ENCODE measurements at regions not wholly inside any gene's neighbourhood (a gene's known extent, or its start where the extent isn't known, plus 50 kb on each side); places are given as distances from the start of the nearest gene placed in this dataset.
"Not testable (repeated sequence)": the region's sequence is repeated elsewhere in the genome, so short reads cannot be mapped to it uniquely, and the experiment has no call there.

DNA sequence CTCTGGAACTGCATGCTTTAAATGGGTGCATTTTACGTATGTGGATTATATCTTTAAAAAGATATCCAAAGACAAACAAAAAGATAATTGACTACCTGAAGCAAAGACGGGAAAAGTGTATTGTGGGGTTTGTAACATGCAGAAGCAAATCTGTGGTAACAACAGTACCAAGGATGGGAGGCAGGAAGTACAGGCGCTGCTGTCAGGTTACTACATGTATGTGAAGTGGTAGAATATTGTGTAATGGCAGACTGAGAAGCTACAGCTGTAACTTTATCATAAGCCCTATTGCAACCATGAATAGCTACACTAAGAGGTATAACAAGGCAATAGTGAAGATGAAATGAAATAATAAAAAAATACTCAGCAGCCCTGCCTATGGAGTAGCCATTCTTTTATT is 192.7 kb downstream of the NPIPB11 start:
- not testable (repeated sequence) for DNase-seq

DNA sequence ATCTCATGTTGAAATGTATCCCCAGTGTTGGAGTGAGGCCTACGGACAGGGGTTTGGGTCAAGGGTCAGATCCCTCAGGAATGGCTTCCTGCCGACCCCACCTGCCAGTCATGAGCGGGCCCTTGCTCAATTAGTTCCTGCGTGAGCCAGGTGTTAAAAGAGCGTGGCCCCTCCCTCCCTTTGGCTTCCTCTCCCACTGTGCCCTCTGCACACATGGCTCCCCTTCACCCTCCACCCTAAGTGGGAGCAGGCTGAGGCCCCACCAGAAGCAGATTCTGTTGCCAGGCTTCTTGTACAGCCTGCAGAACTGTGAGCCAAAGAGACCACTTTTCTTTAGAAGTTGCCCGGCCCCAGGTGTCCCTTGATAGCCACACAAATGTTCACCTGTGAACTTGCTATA is 193.3 kb downstream of the NPIPB11 start:
- DNase-seq, result not testable (repeated sequence)

DNA sequence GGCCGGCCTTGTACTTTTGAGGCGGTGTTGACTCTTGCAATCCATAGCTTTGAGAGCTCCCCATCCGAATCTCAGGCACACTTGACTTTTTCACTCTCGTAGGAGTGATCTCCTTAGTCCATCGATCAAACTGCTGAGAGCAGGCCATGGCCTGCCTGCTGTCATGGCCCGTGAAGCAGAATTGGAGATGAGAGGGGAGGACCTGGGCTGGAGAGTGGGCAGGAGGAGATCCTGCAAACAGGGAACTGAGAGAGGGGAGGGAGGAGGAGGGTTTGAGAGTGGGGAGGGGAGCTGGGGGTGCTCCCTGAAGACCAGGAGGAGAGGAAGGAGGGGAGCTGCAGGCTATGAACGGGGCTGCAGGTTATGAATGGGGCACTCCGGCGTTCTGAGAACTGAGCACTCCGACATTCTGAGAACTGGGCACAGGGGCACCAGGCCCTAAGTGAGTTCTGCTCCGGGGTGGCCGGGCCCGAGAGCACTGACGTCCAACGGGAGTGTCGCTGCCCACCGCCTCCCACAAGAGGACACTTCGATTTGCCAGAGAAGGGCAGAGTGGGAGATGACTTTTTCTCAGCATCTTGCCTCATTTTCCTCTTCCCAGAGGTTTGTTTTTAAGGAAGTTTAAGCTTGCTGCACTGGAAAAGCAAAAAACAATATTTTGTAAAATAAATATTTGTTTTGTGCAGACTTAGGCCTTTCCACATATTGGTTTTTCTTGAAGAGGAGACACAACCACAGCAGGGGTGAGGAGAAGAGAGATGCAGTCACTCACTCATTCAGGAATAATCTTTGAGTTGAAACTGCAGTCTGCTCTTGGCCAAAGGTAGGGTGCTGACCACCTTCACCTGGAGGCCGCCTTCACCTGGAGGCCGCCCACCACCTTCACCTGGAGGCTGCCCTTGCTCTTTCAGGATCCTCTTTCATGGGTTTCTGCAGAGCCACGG is 194.2 kb downstream of the NPIPB11 start:
- DNase-seq, result peak; percentile 17

DNA sequence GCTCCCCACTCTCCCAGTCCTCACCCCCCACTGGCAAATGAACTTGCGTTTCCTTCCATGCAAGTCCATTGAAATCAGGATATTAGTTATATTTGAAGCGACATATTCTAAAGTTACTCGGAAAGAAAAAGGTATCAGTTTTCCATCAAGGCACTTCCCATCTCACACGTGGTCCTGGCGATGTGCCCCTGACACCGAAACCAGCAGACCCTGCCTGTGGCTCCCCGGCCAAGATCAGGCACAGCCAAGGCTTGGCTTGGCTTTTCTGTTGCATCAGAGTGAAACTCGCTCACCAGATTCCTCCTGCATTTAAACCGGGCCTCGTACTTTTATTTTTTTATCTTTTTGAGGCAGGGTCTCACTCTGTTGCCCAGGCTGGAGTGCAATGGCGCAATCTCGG is 195.1 kb downstream of the NPIPB11 start:
- DNase-seq, result not testable (repeated sequence)

- not testable (repeated sequence) for DNase-seq
Measured at GRCh38 chr16:29210299-29211150, 196.0 kb downstream of the NPIPB11 start.

DNA sequence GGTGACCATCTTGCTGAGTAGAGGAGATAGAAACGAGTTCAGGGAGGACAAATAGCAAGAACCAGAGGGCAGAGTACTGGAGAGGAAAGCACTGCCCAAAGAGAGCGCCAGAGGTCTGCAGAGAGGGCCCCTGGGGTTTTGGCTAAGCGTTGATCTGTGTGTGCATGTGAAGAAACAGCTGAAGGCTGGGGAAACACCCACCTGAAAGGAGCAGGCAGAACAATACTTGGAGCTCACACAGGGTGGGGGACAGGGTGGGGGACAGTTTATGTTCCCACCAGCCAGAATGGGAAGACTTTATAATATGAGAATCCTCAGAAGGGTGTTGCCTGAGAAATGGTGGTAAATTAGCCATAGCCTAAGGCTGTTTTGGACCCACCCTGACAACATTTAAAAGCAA is 200.4 kb downstream of the NPIPB11 start:
- not testable (repeated sequence) for DNase-seq

DNA sequence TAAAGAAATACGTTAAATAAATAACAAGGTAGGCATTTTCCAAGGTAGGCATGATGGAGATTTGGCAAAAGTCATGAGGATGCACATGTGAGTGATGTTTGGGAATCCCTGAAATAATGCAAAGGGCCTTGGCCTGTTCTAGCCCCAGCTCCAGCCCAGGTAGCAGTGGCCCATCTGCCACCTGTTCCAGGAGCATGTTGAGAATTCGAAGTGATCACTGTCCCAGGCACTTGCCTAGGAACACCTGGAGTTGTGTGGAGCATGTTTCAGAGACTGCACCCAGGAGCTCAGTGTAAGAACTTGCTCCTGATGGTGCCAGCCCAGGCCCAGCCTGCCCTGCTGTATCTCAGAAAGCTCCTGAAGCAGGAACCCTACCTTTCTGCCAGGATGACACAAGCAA is 201.4 kb downstream of the NPIPB11 start:
- not testable (repeated sequence) for DNase-seq

DNA sequence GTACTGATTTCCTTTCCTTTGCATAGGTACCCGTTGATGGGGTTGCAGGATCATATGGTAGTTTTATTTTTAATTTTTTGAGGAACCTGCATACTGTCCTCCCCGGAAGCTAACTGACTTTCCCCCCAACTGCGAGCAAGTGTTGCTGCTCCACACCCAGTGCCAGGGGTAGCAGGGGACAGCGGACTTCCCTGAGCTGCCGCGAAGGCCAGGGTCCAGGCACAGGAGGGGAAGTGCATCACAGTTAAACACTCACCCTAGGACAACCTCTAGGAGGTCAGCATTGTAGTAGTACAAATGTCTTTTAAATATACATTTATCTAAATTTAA is 201.7 kb downstream of the NPIPB11 start:
- no peak for DNase-seq

GRCh38 chr16:29203933-29204805 is 202.3 kb downstream of the NPIPB11 start:
- DNase-seq, result not testable (repeated sequence)

- not testable (repeated sequence) for DNase-seq
Measured at GRCh38 chr16:29203046-29203932, 203.2 kb downstream of the NPIPB11 start.

DNA sequence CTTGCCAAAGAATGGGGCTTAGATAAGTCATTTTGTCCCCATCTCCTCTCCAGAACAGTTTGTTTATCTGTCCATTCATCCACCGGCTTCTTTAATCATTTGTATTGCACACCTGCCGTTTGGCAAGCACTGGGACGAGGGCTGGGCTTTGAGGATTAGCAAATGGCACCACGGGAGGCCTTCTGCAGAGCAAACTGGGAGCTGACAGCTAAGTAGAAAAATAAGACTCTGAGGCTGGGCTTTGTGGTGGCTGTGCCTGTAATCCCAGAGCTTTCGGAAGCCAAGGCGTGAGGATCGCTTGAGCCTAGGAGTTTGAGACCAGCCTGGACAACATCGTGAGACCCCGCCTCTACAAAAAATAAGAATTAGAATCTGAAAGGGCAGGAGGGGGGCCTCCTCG is 203.9 kb downstream of the NPIPB11 start:
- DNase-seq, result peak; percentile 11

GRCh38 chr16:29202025-29202632 is 204.4 kb downstream of the NPIPB11 start:
- DNase-seq, result not testable (repeated sequence)

- not testable (repeated sequence) for DNase-seq
Measured at GRCh38 chr16:29201296-29202024, 205.1 kb downstream of the NPIPB11 start.

GRCh38 chr16:29200681-29201080 is 205.8 kb downstream of the NPIPB11 start:
- not testable (repeated sequence) for DNase-seq

GRCh38 chr16:29200135-29200601 is 206.3 kb downstream of the NPIPB11 start:
- DNase-seq, result not testable (repeated sequence)

DNA sequence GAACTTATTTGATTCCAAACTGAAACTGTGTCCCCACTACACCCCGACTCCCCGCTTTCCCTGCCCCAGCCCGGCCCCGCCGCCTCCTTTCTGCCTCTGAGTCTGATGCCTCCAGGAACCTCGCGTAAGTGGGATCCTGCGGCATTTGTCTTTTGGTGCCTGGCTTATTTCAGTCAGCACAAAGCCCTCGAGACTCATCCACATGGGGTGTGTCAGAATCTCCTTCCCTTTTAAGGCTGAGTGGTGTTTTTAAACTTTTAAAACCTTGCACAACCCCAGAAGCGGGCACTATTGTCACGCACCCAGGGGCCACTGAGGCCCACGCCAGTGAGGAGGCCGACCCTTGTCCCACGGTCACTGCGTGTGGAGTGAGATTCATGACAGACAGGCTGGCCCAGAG is 206.9 kb downstream of the NPIPB11 start:
- DNase-seq, result not testable (repeated sequence)

DNA sequence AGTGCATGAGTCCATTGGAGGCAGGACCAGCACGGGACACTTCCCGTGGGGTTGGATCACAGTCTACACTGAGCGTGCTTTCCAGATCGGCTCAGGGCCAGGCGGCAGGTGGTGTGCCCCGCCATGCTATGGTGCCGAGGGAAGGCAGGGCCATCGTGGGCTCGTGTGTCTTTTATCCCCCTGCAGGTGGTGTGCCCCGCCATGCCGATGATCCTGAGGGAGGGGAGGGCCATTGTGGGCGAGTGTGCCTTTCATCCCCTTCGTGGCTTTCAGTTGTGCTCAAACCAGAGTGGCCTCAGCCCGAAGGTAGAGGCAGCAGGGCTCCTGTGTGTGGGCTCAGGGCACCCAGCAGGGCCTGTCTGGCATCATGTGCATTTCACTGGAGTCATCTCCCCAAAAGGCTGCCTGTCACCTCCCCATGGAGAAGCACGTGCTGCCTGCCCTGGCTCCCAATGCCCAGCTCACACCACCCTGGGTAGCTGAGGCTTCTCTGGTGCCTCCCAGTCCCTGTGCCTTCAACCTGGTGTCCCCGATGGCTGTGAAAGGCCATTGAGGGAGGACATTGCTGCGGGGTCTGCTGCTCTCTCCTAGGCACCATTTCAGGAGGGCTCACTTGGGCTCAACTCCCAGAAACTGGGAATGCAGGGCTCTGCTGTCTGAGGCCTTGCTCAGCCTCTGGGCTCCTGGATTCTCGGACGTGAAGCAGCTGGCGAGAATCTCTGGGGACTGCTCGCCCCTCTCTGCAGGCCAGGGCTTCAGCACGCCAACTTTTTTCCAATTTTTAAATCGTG is 207.6 kb downstream of the NPIPB11 start:
- no peak for DNase-seq

GRCh38 chr16:29198231-29198630 is 208.3 kb downstream of the NPIPB11 start:
- DNase-seq, result no peak

- DNase-seq, result not testable (repeated sequence)
Measured at GRCh38 chr16:29197494-29198100, 208.9 kb downstream of the NPIPB11 start.

All from DMS79 treated with DMSO at 0.1 percent for 48 hours (cell line).